GM12878 (cell line): ENCODE measurements at regions not wholly inside any gene's neighbourhood (a gene's known extent, or its start where the extent isn't known, plus 50 kb on each side); places are given as distances from the start of the nearest gene placed in this dataset.

Experiments used
- ATAC-seq: fragments of 200-7000 bp; cut with Tn5 transposase; 3 replicates; pipeline ENCODE4 v1.9.1; 2020; ENCODE audit warnings: mild to moderate bottlenecking, moderate library complexity
- BruUV-seq: library from RNA; stranded (reverse); fragments of 400-500 nt; replicated peaks from 2 replicates; lab custom pipeline; 2021; lab: Mats Ljungman, UMichigan
- CTCF ChIA-PET: fragments of 300-600 bp; sonication (Branson Sonifier 250); formaldehyde crosslinking; extraction: SDS; loops from one replicate; lab custom pipeline; 2021; ENCODE audit warnings: inconsistent platforms; lab: Yijun Ruan, JAX
- POLR2A ChIA-PET: fragments of 350-600 bp; formaldehyde crosslinking; extraction: SDS; loops from one replicate; lab custom pipeline; 2021; ENCODE audit warnings: inconsistent platforms; lab: Charles Lee
- RAD21 ChIA-PET: fragments of 300-600 bp; sonication (Branson Sonifier 250); formaldehyde crosslinking; loops from one replicate; lab custom pipeline; 2023; ENCODE audit warnings: antibody characterized with exemption; ENCODE audit not compliant: unreplicated experiment; lab: Charles Lee
- SMC1A ChIA-PET: fragments of 300-600 bp; sonication (Branson Sonifier 250); formaldehyde crosslinking; loops from one replicate; lab custom pipeline; 2023; ENCODE audit not compliant: unreplicated experiment, uncharacterized antibody; lab: Charles Lee
- DNase-seq: peaks from one replicate; pipeline ENCODE4 v3.0.0-alpha.2; 2011; ENCODE audit warnings: low read depth, low spot score
- FAIRE-seq: peaks from 3 replicates; lab custom pipeline; 2011; peaks lifted over from hg19 to GRCh38; lab: Jason Lieb, UNC
- H2AFZ ChIP-seq: 2 replicates; pipeline ENCODE4 v1.6.0; 2011; ENCODE audit warnings: low read depth, low read length, control low read depth; ENCODE audit not compliant: control insufficient read depth
- H3K27ac ChIP-seq: 2 replicates; pipeline ENCODE4 v1.5.1; 2011; ENCODE audit warnings: control low read depth; ENCODE audit not compliant: control insufficient read depth, insufficient read depth
- H3K27me3 ChIP-seq, 2 experiments: replicated peaks in 1 of 2; 2 replicates each; pipeline versions ENCODE4 v1.6.0 to v1.6.1; 2011; ENCODE audit warnings: low read length in 1 of 2; ENCODE audit not compliant: control insufficient read depth in 2 of 2, insufficient read depth in 2 of 2
- H3K36me3 ChIP-seq, 2 experiments: 2 replicates each; pipeline ENCODE4 v1.5.1; 2011; ENCODE audit warnings: low read length in 1 of 2; ENCODE audit not compliant: control insufficient read depth in 2 of 2, insufficient read depth in 2 of 2
- H3K4me1 ChIP-seq: 2 replicates; pipeline ENCODE4 v1.6.1; 2011; ENCODE audit warnings: mild to moderate bottlenecking, low read length, moderate library complexity, mixed read lengths; ENCODE audit not compliant: control insufficient read depth, insufficient read depth
- H3K4me2 ChIP-seq: 2 replicates; pipeline ENCODE4 v1.6.0; 2011; ENCODE audit warnings: control low read depth; ENCODE audit not compliant: control insufficient read depth, insufficient read depth
- H3K4me3 ChIP-seq: fragments of 200-600 bp; sonication (generic); 2 replicates; pipeline ENCODE4 v1.5.1; 2016
- H3K79me2 ChIP-seq: 2 replicates; pipeline ENCODE4 v1.6.0; 2011; ENCODE audit warnings: low read length; ENCODE audit not compliant: control insufficient read depth, insufficient read depth
- H3K9ac ChIP-seq: 2 replicates; pipeline ENCODE4 v1.8.0; 2011; ENCODE audit warnings: low read length, control low read depth, mixed read lengths; ENCODE audit not compliant: control insufficient read depth, insufficient read depth
- H3K9me3 ChIP-seq: replicated peaks from 3 replicates; pipeline ENCODE4 v1.5.1; 2011; ENCODE audit warnings: mild to moderate bottlenecking, low read length; ENCODE audit not compliant: control insufficient read depth, insufficient read depth
- H4K20me1 ChIP-seq: 2 replicates; pipeline ENCODE4 v1.6.0; 2011; ENCODE audit not compliant: control insufficient read depth, insufficient read depth
- IKZF1 ChIP-seq: fragments of 450-650 bp; conservative IDR thresholded peaks from 2 replicates; pipeline ENCODE4 v1.6.1; 2017; ENCODE audit warnings: antibody characterized with exemption, mild to moderate bottlenecking
- LARP7 ChIP-seq: fragments of 450-650 bp; IDR thresholded peaks from 2 replicates; pipeline ENCODE4 v1.6.1; 2017; ENCODE audit warnings: mild to moderate bottlenecking
- PAX8 ChIP-seq: fragments of 450-650 bp; IDR thresholded peaks from 2 replicates; pipeline ENCODE4 v1.6.1; 2017; ENCODE audit warnings: mild to moderate bottlenecking, moderate library complexity
- SMAD1 ChIP-seq: fragments of 450-650 bp; IDR thresholded peaks from 2 replicates; pipeline ENCODE4 v1.6.1; 2018; ENCODE audit warnings: mild to moderate bottlenecking, low read depth; ENCODE audit not compliant: partially characterized antibody
- SMARCA5 ChIP-seq: fragments of 450-650 bp; IDR thresholded peaks from 2 replicates; pipeline ENCODE4 v1.6.1; 2017; ENCODE audit warnings: mild to moderate bottlenecking
- TCF12 ChIP-seq: IDR thresholded peaks from 2 replicates; pipeline ENCODE4 v1.6.1; 2011; ENCODE audit warnings: low read depth, mild to moderate bottlenecking, low read length
- YBX1 ChIP-seq: fragments of 450-650 bp; IDR thresholded peaks from 2 replicates; pipeline ENCODE4 v1.6.1; 2016; ENCODE audit warnings: antibody characterized with exemption
- WGBS: methylation state at CpG from one replicate; pipeline ENCODE4 v1.1.6; 2016; ENCODE audit warnings: low lambda C conversion rate; ENCODE audit not compliant: insufficient replicate concordance, insufficient coverage; ENCODE audit errors: missing lambda C conversion rate; 5-methylcytosine and 5-hydroxymethylcytosine counted together
- in situ Hi-C: fragments of 300-500 bp; cut with MboI; formaldehyde crosslinking; loops from 9 replicates; pipeline ENCODE4 v1.14.3; 2018; ENCODE audit warnings: mixed read lengths
- intact Hi-C: fragments of 100-400 bp; cut with micrococcal nuclease; formaldehyde crosslinking; loops from one replicate; pipeline ENCODE4 v1.14.2; 2022; ENCODE audit not compliant: unreplicated experiment
- TF ChIP-seq, protein P1 (sequence below): fragments of 450-650 bp; IDR thresholded peaks from 2 replicates; pipeline ENCODE4 v1.6.1; 2016; ENCODE audit warnings: mild to moderate bottlenecking
- TF ChIP-seq, protein P2 (sequence below): IDR thresholded peaks from 2 replicates; pipeline ENCODE4 v1.6.1; 2012; ENCODE audit warnings: low read depth, low read length, improper control_type of control experiment
- TF ChIP-seq, protein P3 (sequence below): fragments of 450-650 bp; formaldehyde crosslinking; IDR thresholded peaks from 2 replicates; pipeline ENCODE4 v1.5.0; 2022; ENCODE audit warnings: mild to moderate bottlenecking, missing genetic modification characterization
- TF ChIP-seq, protein P4 (sequence below): IDR thresholded peaks from 2 replicates; pipeline ENCODE4 v1.6.1; 2011; ENCODE audit warnings: mild to moderate bottlenecking, low read depth, low read length, moderate library complexity; ENCODE audit not compliant: insufficient replicate concordance
- TF ChIP-seq, protein P5 (sequence below): fragments of 450-650 bp; formaldehyde crosslinking; IDR thresholded peaks from 2 replicates; pipeline ENCODE4 v1.4.0; 2020; ENCODE audit warnings: mild to moderate bottlenecking, moderate library complexity

DNA sequence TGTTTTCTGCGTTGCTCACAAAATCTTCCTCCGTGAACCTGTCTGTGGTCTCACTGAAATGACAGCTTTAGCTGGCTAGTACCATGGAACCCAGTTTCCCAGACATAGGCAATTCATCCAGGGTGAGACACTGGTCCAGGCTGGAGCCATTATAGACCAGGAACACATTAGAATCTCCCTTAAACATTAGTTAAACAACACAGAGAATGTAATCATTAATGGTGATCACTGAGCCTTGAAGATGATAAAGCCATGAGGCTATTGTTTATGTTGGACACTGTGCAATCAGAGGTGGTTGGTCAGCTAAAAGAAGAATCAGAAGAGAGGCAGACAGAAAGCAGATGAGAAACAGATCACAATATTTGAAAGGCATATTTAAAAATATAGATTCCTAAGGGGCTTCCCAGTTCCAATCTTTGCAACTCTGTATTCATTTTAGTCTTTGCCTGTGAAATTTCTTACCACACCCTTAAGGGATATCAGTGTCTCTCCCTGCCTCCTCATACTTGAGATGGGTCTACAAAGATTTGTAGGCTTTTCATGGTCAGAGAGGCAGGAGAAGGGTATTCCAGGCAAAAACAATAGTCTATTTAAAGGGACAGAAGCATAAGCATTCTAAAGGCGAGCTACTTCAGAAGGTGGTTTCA lies 317.9 kb downstream of the MAP2K6 start (continued):
- TF ChIP-seq, protein P1, sequence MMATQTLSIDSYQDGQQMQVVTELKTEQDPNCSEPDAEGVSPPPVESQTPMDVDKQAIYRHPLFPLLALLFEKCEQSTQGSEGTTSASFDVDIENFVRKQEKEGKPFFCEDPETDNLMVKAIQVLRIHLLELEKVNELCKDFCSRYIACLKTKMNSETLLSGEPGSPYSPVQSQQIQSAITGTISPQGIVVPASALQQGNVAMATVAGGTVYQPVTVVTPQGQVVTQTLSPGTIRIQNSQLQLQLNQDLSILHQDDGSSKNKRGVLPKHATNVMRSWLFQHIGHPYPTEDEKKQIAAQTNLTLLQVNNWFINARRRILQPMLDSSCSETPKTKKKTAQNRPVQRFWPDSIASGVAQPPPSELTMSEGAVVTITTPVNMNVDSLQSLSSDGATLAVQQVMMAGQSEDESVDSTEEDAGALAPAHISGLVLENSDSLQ: no peak
- no peak for TF ChIP-seq TCF12
- TF ChIP-seq, protein P2, sequence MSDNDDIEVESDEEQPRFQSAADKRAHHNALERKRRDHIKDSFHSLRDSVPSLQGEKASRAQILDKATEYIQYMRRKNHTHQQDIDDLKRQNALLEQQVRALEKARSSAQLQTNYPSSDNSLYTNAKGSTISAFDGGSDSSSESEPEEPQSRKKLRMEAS: no peak
- TF ChIP-seq PAX8: no peak

DNA sequence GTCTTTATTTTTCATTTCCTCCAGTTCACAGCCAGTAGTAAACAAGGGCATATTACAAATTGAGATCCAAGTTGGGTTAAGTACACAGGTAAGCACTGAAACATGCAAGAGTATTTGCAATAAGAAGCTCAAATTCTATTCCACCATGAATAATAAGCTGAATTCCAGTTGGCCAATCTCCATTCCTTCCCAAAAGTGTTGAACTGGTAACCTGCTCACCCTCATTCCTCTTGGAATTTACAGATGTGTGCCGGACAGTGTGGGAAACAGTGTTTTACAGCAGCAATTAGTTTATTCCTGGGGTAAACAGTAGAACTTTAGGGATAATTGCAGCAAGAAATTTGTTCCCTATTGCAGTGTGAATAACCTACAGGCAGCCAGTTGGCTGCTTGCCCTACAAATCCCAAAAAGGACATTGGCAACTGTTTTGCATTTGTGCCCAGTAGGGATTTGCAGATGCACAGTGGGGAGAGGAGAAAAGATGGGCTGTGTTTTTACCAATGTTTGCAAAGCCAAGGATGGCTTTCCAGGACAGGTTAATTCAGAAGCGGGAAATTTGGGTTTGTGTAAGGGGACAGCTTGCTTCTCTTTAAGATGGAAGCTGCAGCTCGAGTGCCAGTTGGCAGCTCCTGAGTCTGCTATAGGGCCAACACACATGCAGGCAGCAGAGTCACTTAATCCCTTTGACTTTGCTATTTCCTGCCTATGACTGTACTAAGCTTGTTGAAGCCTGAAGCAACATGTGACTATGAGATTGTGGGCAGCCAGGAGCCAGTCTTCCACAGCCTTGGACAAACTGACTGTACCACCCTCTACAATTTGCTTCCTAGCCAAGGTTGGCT lies 318.9 kb downstream of the MAP2K6 start:
- DNase-seq: no peak
- ChIA-PET POLR2A (no interaction called here), RAD21 (no interaction called here), CTCF (no interaction called here), SMC1A (interaction anchor here (0.5 to 1.2 kb wide), 2 partner anchors 40 to 1463 kb away, joined by 3 to 4 read pairs; no protein-coding TSS in a partner anchor)
- Histone ChIP-seq H3K9me3 (no peaks in the 10 kb centered on the region), H2AFZ (no peak overlapping the region), H4K20me1 (no peaks in the 10 kb centered on the region), H3K27ac (no peak overlapping the region), H3K4me2 (no peak overlapping the region), H3K36me3 (no peaks in the 10 kb centered on the region), H3K4me1 (no peaks in the 10 kb centered on the region), H3K9ac (no peak overlapping the region), H3K4me3 (no peak overlapping the region), H3K79me2 (no peaks in the 10 kb centered on the region), H3K27me3 (no peaks in the 10 kb centered on the region)
- WGBS: 18% methylated on average over 3 of the region's 3 CpGs
- FAIRE-seq: no peak
- intact Hi-C loops: no loop called here
- in situ Hi-C loops: no loop called here
- no peak for ATAC-seq
- no TSS peak for BruUV-seq
- TF ChIP-seq IKZF1 (no peak), SMARCA5 (no peak), SMAD1 (no peak), LARP7 (no peak), YBX1 (no peak)
- TF ChIP-seq, protein P3, sequence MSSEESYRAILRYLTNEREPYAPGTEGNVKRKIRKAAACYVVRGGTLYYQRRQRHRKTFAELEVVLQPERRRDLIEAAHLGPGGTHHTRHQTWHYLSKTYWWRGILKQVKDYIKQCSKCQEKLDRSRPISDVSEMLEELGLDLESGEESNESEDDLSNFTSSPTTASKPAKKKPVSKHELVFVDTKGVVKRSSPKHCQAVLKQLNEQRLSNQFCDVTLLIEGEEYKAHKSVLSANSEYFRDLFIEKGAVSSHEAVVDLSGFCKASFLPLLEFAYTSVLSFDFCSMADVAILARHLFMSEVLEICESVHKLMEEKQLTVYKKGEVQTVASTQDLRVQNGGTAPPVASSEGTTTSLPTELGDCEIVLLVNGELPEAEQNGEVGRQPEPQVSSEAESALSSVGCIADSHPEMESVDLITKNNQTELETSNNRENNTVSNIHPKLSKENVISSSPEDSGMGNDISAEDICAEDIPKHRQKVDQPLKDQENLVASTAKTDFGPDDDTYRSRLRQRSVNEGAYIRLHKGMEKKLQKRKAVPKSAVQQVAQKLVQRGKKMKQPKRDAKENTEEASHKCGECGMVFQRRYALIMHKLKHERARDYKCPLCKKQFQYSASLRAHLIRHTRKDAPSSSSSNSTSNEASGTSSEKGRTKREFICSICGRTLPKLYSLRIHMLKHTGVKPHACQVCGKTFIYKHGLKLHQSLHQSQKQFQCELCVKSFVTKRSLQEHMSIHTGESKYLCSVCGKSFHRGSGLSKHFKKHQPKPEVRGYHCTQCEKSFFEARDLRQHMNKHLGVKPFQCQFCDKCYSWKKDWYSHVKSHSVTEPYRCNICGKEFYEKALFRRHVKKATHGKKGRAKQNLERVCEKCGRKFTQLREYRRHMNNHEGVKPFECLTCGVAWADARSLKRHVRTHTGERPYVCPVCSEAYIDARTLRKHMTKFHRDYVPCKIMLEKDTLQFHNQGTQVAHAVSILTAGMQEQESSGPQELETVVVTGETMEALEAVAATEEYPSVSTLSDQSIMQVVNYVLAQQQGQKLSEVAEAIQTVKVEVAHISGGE (CRISPR knock-in tag): no peak
- TF ChIP-seq, protein P4, sequence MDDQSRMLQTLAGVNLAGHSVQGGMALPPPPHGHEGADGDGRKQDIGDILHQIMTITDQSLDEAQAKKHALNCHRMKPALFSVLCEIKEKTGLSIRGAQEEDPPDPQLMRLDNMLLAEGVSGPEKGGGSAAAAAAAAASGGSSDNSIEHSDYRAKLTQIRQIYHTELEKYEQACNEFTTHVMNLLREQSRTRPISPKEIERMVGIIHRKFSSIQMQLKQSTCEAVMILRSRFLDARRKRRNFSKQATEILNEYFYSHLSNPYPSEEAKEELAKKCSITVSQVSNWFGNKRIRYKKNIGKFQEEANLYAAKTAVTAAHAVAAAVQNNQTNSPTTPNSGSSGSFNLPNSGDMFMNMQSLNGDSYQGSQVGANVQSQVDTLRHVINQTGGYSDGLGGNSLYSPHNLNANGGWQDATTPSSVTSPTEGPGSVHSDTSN: no peak
- TF ChIP-seq, protein P5, sequence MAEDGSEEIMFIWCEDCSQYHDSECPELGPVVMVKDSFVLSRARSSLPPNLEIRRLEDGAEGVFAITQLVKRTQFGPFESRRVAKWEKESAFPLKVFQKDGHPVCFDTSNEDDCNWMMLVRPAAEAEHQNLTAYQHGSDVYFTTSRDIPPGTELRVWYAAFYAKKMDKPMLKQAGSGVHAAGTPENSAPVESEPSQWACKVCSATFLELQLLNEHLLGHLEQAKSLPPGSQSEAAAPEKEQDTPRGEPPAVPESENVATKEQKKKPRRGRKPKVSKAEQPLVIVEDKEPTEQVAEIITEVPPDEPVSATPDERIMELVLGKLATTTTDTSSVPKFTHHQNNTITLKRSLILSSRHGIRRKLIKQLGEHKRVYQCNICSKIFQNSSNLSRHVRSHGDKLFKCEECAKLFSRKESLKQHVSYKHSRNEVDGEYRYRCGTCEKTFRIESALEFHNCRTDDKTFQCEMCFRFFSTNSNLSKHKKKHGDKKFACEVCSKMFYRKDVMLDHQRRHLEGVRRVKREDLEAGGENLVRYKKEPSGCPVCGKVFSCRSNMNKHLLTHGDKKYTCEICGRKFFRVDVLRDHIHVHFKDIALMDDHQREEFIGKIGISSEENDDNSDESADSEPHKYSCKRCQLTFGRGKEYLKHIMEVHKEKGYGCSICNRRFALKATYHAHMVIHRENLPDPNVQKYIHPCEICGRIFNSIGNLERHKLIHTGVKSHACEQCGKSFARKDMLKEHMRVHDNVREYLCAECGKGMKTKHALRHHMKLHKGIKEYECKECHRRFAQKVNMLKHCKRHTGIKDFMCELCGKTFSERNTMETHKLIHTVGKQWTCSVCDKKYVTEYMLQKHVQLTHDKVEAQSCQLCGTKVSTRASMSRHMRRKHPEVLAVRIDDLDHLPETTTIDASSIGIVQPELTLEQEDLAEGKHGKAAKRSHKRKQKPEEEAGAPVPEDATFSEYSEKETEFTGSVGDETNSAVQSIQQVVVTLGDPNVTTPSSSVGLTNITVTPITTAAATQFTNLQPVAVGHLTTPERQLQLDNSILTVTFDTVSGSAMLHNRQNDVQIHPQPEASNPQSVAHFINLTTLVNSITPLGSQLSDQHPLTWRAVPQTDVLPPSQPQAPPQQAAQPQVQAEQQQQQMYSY (CRISPR knock-in tag): no peak
